ENCODE measurements at regions not wholly inside any gene's neighbourhood (a gene's known extent, or its start where the extent isn't known, plus 50 kb on each side); places are given as distances from the start of the nearest gene placed in this dataset.
"Not testable (repeated sequence)": the region's sequence is repeated elsewhere in the genome, so short reads cannot be mapped to it uniquely, and the experiment has no call there.

DNA sequence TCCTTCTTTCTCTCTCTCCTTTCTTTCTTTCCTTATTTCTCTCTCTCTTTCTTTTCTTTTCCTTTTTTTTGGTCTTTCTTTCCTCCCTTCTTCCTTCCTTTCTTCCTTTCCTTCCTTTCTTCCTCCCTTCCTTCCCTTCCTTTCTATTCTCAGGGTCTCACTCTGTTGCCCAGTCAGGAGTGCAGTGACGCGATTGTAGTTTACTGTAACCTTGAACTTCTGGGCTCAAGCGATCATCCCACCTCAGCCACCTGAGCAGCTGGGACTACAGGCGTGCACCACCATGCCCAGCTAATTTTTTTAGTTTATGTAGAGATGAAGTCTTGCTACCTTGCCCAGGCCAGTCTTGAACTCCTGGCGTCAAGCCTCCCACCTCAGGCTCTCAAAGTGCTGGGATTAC, 83.8 kb upstream of the PPM1B start:
- no peak overlapping the region for H3K27ac ChIP-seq (ENCODE audit: low read depth, low read length)
- H3K9ac ChIP-seq (ENCODE audit: low read depth, low read length): no peak overlapping the region
- no peak overlapping the region for H3K4me3 ChIP-seq (ENCODE audit: low read length)
- H3K9me3 ChIP-seq (ENCODE audit: insufficient read depth, low read depth, low read length): no peaks in the 10 kb centered on the region
- peaks cover 17% of the 10 kb centered on the region for H3K4me1 ChIP-seq (ENCODE audit: insufficient read depth, low read length)
- WGBS: 94% methylated on average over 5 of the region's 5 CpGs
- H3K36me3 ChIP-seq (ENCODE audit: insufficient read depth, low read length): no peaks in the 10 kb centered on the region
- H3K27me3 ChIP-seq (ENCODE audit: insufficient read depth, low read length): no peaks in the 10 kb centered on the region

GRCh38 chr2:44086629-44087028, 82.0 kb upstream of the PPM1B start:
- Histone ChIP-seq H3K27ac (ENCODE audit: low read depth, low read length) (no peak overlapping the region; the same call in 1 of the 2 replicates), H3K9ac (ENCODE audit: low read depth, low read length) (peak overlapping the region; percentile 38; the same call in 1 of the 2 replicates)

DNA sequence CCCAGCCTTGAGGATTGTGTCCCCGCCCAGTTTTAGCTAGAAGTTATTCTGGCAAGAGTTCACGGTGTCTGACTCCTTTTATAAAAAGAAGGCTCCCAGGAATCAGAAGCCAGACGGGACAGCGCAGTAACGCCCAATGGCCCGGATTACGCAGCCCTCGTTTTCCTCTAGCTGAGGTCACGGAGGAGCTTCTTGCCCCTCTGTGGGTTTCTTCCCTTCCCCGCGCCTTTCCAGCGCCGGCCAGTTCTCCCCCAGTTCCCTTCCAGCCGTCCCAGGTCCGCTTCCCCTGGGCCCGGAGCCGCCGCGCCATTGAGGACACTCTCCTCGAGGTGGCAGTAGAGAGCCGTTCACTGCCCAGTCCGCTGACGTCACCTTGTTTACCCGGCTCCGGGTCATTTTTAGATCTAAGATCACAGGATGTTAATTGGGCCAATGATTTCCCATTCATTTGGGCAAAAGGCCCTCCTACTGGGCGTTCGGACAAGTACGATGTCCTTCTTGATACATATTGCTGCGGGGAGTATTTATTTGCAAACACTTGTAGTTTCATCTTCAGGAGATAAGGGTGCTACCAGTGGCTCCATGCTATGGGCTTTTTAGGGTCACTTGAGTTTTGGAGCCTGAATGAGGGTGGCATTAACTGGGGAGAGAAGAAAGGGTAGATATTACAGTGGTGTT, 81.5 kb upstream of the PPM1B start:
- peak overlapping the region; percentile 29; the same call in 1 of the 2 replicates for H3K27ac ChIP-seq (ENCODE audit: low read depth, low read length)
- peak overlapping the region; percentile 38; the same call in 1 of the 2 replicates for H3K9ac ChIP-seq (ENCODE audit: low read depth, low read length)
- no peaks in the 10 kb centered on the region for H3K36me3 ChIP-seq (ENCODE audit: insufficient read depth, low read length)
- WGBS: 16% methylated on average over 29 of the region's 29 CpGs
- peak overlapping the region; percentile 43 for H3K4me3 ChIP-seq (ENCODE audit: low read length)
- H3K4me1 ChIP-seq (ENCODE audit: insufficient read depth, low read length): peaks cover 26% of the 10 kb centered on the region
- no peaks in the 10 kb centered on the region for H3K27me3 ChIP-seq (ENCODE audit: insufficient read depth, low read length)
- H3K9me3 ChIP-seq (ENCODE audit: insufficient read depth, low read depth, low read length): no peaks in the 10 kb centered on the region

More at GRCh38 chr2:44086629-44087028, 82.0 kb upstream of the PPM1B start:
- Histone ChIP-seq H3K9me3 (ENCODE audit: insufficient read depth, low read depth, low read length) (no peaks in the 10 kb centered on the region), H3K4me3 (ENCODE audit: low read length) (peak overlapping the region; percentile 43), H3K4me1 (ENCODE audit: insufficient read depth, low read length) (peaks cover 26% of the 10 kb centered on the region), H3K36me3 (ENCODE audit: insufficient read depth, low read length) (no peaks in the 10 kb centered on the region), H3K27me3 (ENCODE audit: insufficient read depth, low read length) (no peaks in the 10 kb centered on the region)
- 58% methylated on average over 11 of the region's 12 CpGs for WGBS

DNA sequence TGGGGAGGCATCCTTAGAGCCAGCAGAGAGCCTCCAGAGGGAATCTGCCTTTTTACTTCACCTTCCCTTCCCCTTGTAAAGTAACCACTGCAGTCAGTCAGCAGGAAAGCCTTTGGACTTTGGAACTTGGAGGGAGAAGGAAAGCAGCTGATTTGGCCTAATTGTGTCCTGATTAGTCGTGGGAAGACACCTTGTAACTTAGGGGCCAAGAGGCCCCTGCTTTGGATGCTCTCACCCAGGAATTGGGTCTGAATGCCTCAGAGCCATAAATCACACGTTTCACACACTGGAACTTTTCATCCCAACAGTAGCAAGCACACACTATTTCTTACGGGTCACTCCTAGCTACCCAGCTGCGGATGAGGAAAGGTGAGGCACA, 81.0 kb upstream of the PPM1B start:
- Histone ChIP-seq H3K9ac (ENCODE audit: low read depth, low read length) (peak overlapping the region; percentile 30; the same call in 1 of the 2 replicates), H3K36me3 (ENCODE audit: insufficient read depth, low read length) (no peaks in the 10 kb centered on the region), H3K4me1 (ENCODE audit: insufficient read depth, low read length) (peaks cover 26% of the 10 kb centered on the region), H3K27me3 (ENCODE audit: insufficient read depth, low read length) (no peaks in the 10 kb centered on the region), H3K27ac (ENCODE audit: low read depth, low read length) (peak overlapping the region; percentile 29; the same call in 1 of the 2 replicates), H3K9me3 (ENCODE audit: insufficient read depth, low read depth, low read length) (no peaks in the 10 kb centered on the region), H3K4me3 (ENCODE audit: low read length) (peak overlapping the region; percentile 43; the same call in 1 of the 2 replicates)
- WGBS: 42% methylated on average over 4 of the region's 4 CpGs

DNA sequence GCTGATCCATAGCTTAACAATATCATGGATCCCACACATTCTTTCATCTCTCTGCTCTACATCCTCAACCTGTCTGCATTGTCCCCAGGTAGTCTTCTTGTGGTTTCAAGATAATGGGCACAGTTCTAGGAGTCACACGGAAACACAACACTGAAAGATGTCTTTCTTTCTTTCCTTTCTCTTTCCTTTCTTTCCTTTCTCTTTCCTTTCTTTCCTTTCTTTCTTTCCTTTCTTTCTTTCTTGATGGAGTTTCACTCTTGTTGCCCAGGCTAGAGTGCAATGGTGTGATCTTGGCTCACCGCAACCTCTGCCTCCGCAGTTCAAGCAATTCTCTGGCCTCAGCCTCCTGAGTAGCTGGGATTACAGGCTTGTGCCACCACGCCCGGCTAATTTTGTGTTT, 76.2 kb upstream of the PPM1B start:
- H3K9ac ChIP-seq (ENCODE audit: low read depth, low read length); H3K27ac ChIP-seq (ENCODE audit: low read depth, low read length); H3K27me3 ChIP-seq (ENCODE audit: insufficient read depth, low read length); H3K36me3 ChIP-seq (ENCODE audit: insufficient read depth, low read length); H3K9me3 ChIP-seq (ENCODE audit: insufficient read depth, low read depth, low read length); H3K4me3 ChIP-seq (ENCODE audit: low read length): not testable (repeated sequence)
- peaks cover 20% of the 10 kb centered on the region for H3K4me1 ChIP-seq (ENCODE audit: insufficient read depth, low read length)
- 96% methylated on average over 5 of the region's 5 CpGs for WGBS

DNA sequence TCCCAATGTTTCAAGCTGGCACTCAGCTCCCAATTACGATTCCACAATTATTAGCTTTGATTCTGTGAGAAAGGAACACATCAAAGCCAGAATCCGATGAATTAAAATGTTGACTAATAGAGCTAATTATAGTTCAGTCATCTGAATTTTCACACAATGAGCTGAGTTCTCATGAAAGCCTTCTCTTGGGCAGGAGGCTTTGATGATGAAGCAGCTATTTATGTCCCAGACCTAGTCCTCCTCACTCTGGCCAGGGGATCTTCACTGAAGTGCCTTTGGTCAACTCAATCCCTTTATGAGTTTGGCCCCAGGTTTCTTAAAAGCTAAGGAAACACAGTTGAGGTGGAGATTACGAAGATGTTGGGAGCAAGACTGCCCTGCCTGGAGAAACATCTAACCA, 74.7 kb upstream of the PPM1B start:
- Histone ChIP-seq H3K9ac (ENCODE audit: low read depth, low read length) (no peak overlapping the region), H3K4me1 (ENCODE audit: insufficient read depth, low read length) (peaks cover 8% of the 10 kb centered on the region; the same call in 1 of the 2 replicates), H3K27ac (ENCODE audit: low read depth, low read length) (no peak overlapping the region), H3K9me3 (ENCODE audit: insufficient read depth, low read depth, low read length) (peaks cover 3% of the 10 kb centered on the region; the same call in 1 of the 2 replicates), H3K4me3 (ENCODE audit: low read length) (no peak overlapping the region), H3K36me3 (ENCODE audit: insufficient read depth, low read length) (no peaks in the 10 kb centered on the region), H3K27me3 (ENCODE audit: insufficient read depth, low read length) (no peaks in the 10 kb centered on the region)
- WGBS: 89% methylated on average over 3 of the region's 3 CpGs

DNA sequence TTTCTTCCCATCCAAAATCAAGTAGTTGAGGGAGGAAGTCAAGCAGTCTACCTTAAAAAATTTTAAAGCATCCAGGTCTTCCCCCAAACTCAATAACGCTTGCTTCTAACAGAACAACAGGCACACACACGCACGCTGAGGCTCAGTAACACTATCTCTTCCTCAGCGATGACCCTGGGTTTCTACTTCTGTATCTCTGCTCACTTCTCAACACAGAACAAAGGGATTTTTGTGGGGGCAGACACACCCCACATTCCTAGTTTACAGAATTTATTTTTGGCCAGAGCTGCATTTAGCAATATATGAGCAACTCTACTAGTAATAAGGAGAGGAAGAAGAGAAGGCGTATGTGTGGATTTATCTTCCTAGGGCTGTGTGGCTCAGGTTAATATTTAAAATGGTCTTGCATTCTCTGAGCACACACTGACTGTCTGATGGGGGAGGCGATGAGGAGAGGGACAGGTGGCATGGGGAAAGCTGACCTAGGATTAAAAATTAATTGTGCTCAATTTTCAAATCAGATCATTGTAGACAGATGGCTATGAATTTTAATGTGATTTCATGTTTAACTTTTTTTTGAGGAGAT, 71.3 kb upstream of the PPM1B start:
- Histone ChIP-seq H3K4me3 (ENCODE audit: low read length) (no peak overlapping the region), H3K27me3 (ENCODE audit: insufficient read depth, low read length) (no peaks in the 10 kb centered on the region), H3K4me1 (ENCODE audit: insufficient read depth, low read length) (no peaks in the 10 kb centered on the region), H3K36me3 (ENCODE audit: insufficient read depth, low read length) (no peaks in the 10 kb centered on the region), H3K9me3 (ENCODE audit: insufficient read depth, low read depth, low read length) (peaks cover 3% of the 10 kb centered on the region; the same call in 1 of the 2 replicates), H3K9ac (ENCODE audit: low read depth, low read length) (no peak overlapping the region), H3K27ac (ENCODE audit: low read depth, low read length) (no peak overlapping the region)
- WGBS: 89% methylated on average over 6 of the region's 6 CpGs

DNA sequence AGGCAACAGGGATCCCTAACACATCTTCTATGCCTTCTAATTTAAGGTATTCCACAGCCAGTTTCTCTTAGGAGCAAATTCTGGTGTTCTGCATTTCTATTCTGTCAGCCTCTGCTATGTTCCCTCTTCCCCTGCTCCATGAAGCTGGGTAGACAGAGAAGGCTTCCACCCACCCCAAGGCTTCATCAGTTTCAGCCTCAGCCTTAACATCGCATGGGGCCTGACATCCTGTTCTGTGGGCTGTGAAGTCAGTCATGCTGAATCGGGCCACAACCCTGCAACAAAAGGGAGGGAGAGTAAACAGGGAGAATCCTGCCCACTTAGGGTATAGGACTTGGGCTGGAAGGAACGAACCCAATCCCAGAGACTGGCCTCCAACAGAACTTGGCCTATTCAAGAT, 70.6 kb upstream of the PPM1B start:
- 0 out of 2 replicates have a peak, but pooled peaks cover 2% of the 10 kb centered on the region for H3K4me1 ChIP-seq (ENCODE audit: insufficient read depth, low read length)
- WGBS: 89% methylated on average over 3 of the region's 3 CpGs
- H3K27me3 ChIP-seq (ENCODE audit: insufficient read depth, low read length): no peaks in the 10 kb centered on the region
- H3K27ac ChIP-seq (ENCODE audit: low read depth, low read length): no peak overlapping the region
- H3K9ac ChIP-seq (ENCODE audit: low read depth, low read length): no peak overlapping the region
- no peak overlapping the region for H3K4me3 ChIP-seq (ENCODE audit: low read length)
- peaks cover 3% of the 10 kb centered on the region; the same call in 1 of the 2 replicates for H3K9me3 ChIP-seq (ENCODE audit: insufficient read depth, low read depth, low read length)
- H3K36me3 ChIP-seq (ENCODE audit: insufficient read depth, low read length): no peaks in the 10 kb centered on the region

DNA sequence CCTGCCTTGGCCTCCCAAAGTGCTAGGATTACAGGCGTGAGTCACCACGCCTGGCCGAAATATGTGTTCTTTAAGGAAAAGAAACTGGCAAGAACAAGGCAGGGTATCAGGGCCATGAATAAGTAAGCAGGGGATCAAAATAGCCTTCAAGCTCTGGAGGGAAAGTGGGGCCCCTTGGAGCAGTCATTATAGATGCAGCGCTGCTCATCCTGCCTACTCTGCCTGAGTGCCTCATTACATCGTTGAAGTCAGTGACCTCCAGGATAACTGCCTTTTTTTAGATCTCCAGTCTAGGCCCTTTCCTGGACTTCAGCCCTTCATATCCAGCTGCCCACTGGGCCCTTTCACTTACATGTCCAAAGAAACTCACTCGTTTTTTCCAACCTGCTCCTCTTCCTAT, 69.8 kb upstream of the PPM1B start:
- no peak overlapping the region for H3K27ac ChIP-seq (ENCODE audit: low read depth, low read length)
- H3K9ac ChIP-seq (ENCODE audit: low read depth, low read length): no peak overlapping the region
- H3K4me3 ChIP-seq (ENCODE audit: low read length): no peak overlapping the region
- no peaks in the 10 kb centered on the region for H3K27me3 ChIP-seq (ENCODE audit: insufficient read depth, low read length)
- H3K36me3 ChIP-seq (ENCODE audit: insufficient read depth, low read length): no peaks in the 10 kb centered on the region
- no peaks in the 10 kb centered on the region for H3K9me3 ChIP-seq (ENCODE audit: insufficient read depth, low read depth, low read length)
- H3K4me1 ChIP-seq (ENCODE audit: insufficient read depth, low read length): 0 out of 2 replicates have a peak, but pooled peaks cover 4% of the 10 kb centered on the region
- 92% methylated on average over 6 of the region's 6 CpGs for WGBS

- Histone ChIP-seq H3K9me3 (ENCODE audit: insufficient read depth, low read depth, low read length) (no peaks in the 10 kb centered on the region), H3K9ac (ENCODE audit: low read depth, low read length) (no peak overlapping the region), H3K27ac (ENCODE audit: low read depth, low read length) (no peak overlapping the region), H3K36me3 (ENCODE audit: insufficient read depth, low read length) (no peaks in the 10 kb centered on the region), H3K4me3 (ENCODE audit: low read length) (no peak overlapping the region), H3K4me1 (ENCODE audit: insufficient read depth, low read length) (0 out of 2 replicates have a peak, but pooled peaks cover 4% of the 10 kb centered on the region), H3K27me3 (ENCODE audit: insufficient read depth, low read length) (no peaks in the 10 kb centered on the region)
- WGBS: 91% methylated on average over 3 of the region's 3 CpGs
These were observed 68.3 kb upstream of the PPM1B start for GRCh38 chr2:44100351-44100750.

GRCh38 chr2:44101246-44101645, 67.4 kb upstream of the PPM1B start:
- no peaks in the 10 kb centered on the region for H3K36me3 ChIP-seq (ENCODE audit: insufficient read depth, low read length)
- H3K4me3 ChIP-seq (ENCODE audit: low read length): no peak overlapping the region
- 0 out of 2 replicates have a peak, but pooled peaks cover 4% of the 10 kb centered on the region for H3K4me1 ChIP-seq (ENCODE audit: insufficient read depth, low read length)
- no CpG with 5 or more reads among the region's 1 CpG for WGBS
- no peak overlapping the region for H3K9ac ChIP-seq (ENCODE audit: low read depth, low read length)
- H3K9me3 ChIP-seq (ENCODE audit: insufficient read depth, low read depth, low read length): no peaks in the 10 kb centered on the region
- no peak overlapping the region for H3K27ac ChIP-seq (ENCODE audit: low read depth, low read length)
- no peaks in the 10 kb centered on the region for H3K27me3 ChIP-seq (ENCODE audit: insufficient read depth, low read length)
